ENCODE measurements at regions not wholly inside any gene's neighbourhood (a gene's known extent, or its start where the extent isn't known, plus 50 kb on each side); places are given as distances from the start of the nearest gene placed in this dataset.

GRCh38 chr12:105459760-105460330 lies 129.4 kb downstream of the C12orf75 start:
- Histone ChIP-seq H3K27ac (ENCODE audit: low read length) (no peak overlapping the region), H3K4me1 (ENCODE audit: control insufficient read depth in 1 of 2, insufficient read depth in 2 of 2, low read length in 2 of 2) (no peaks in the 10 kb centered on the region)

DNA sequence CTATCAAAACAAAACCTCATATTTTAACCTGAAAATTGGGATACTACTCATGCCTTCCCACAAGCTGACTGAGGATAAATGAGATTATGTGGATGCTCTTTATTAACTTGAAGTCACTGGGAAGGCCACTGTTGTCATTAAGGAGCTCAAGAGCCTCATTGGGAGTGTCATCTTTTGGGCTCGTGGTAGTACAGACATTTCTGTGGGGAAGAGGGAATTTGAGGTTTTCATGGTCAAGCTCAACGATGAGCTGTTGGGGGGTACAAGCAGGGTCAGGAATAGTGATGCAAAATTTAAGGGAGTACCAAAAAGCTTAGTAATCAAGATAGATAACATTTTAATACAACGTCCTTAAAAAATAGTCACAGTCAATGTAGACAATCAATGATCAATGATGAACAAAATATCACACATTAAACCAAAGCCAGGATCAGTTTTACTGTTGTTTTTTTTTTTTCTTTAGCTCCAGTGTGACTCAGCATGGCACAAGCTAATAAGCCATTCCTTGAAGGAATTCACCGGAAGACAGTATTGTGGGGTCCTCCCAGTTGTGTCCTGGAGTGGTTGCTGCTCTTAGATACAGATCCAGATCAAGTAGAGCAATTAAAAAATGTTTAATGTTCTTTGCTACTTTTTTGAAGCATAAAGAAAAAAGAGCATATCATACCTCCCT lies 130.9 kb downstream of the C12orf75 start:
- no peaks in the 10 kb centered on the region for H3K36me3 ChIP-seq (ENCODE audit: control insufficient read depth in 1 of 2, insufficient read depth in 2 of 2, low read length in 2 of 2)
- no peaks in the 10 kb centered on the region for H3K4me1 ChIP-seq (ENCODE audit: control insufficient read depth in 1 of 2, insufficient read depth in 2 of 2, low read length in 2 of 2)
- no peaks in the 10 kb centered on the region for H3K27me3 ChIP-seq (ENCODE audit: low read depth, low read length)
- no peak overlapping the region for H3K4me3 ChIP-seq (ENCODE audit: low read depth in 1 of 2, low read length in 2 of 2)
- H3K27ac ChIP-seq (ENCODE audit: low read length), result no peak overlapping the region
- peaks cover 0 to 7% of the 10 kb centered on the region in 2 donors for H3K9me3 ChIP-seq (ENCODE audit: control insufficient read depth in 1 of 2, low read length in 2 of 2)

More at GRCh38 chr12:105459760-105460330, 129.4 kb downstream of the C12orf75 start:
- Histone ChIP-seq H3K9me3 (ENCODE audit: control insufficient read depth in 1 of 2, low read length in 2 of 2) (peaks cover 0 to 7% of the 10 kb centered on the region in 2 donors), H3K27me3 (ENCODE audit: low read depth, low read length) (no peaks in the 10 kb centered on the region), H3K4me3 (ENCODE audit: low read depth in 1 of 2, low read length in 2 of 2) (no peak overlapping the region), H3K36me3 (ENCODE audit: control insufficient read depth in 1 of 2, insufficient read depth in 2 of 2, low read length in 2 of 2) (no peaks in the 10 kb centered on the region)

DNA sequence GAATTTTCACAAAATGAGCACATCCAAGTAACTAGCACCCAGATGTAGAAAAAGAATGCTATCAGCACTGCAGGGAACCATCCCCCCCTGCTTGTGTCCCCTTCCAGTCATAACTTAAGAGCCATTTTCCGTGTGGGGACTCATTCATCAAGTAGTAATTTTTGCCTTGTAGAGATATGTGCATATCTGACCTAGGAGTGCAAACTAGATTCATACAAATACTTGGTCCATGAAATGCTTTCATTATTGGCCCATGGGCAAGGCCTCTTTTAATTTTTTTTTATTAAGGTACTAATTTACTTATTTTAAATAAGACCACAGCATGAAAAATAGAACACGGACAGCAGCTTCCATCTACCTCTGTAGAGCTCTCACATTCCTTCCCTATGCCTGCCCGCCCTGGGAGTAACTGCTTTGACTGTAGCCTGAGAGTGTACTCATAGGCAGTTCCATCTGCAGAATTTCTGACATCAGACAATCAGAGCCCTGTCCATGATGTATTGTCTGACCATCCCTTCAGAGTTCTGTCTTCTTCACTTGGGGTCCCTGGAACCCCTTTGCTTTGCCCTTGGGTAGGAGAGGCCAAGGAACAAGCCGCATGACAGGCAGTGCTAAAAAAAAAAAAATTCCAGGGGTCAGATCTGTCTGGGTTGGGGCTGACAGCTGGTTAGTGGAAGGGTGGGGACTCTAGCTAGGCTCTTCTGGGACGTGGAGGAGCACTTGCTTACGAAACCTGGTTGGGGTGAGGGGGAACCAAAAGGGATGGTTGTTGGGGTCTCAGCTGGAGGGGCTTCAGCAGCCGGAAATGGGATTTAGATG lies 131.7 kb downstream of the C12orf75 start:
- Histone ChIP-seq H3K27ac (ENCODE audit: low read length) (no peak overlapping the region), H3K36me3 (ENCODE audit: control insufficient read depth in 1 of 2, insufficient read depth in 2 of 2, low read length in 2 of 2) (no peaks in the 10 kb centered on the region), H3K4me1 (ENCODE audit: control insufficient read depth in 1 of 2, insufficient read depth in 2 of 2, low read length in 2 of 2) (no peaks in the 10 kb centered on the region), H3K27me3 (ENCODE audit: low read depth, low read length) (no peaks in the 10 kb centered on the region), H3K4me3 (ENCODE audit: low read depth in 1 of 2, low read length in 2 of 2) (no peak overlapping the region), H3K9me3 (ENCODE audit: control insufficient read depth in 1 of 2, low read length in 2 of 2) (peaks cover 0 to 7% of the 10 kb centered on the region in 2 donors)

DNA sequence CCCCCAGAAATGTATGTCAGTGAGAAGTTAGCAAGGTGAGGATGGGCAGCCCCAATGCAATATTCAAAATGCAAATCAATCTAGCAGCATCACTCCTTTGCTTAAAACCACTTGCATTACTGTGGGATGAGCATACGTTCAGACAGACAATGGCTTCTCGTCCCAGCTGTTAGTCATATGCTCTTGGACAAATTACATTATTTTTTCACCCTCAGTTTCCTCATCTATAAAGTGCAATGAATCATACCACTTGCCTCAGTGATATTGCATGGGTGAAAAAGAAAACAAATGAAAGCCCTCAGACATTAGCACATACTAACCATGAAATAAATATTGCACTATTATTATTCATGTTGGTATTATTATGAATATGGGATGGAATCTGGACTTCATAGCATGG lies 132.3 kb downstream of the C12orf75 start:
- Histone ChIP-seq H3K27me3 (ENCODE audit: low read depth, low read length) (no peaks in the 10 kb centered on the region), H3K4me3 (ENCODE audit: low read depth in 1 of 2, low read length in 2 of 2) (no peak overlapping the region), H3K4me1 (ENCODE audit: control insufficient read depth in 1 of 2, insufficient read depth in 2 of 2, low read length in 2 of 2) (no peaks in the 10 kb centered on the region), H3K36me3 (ENCODE audit: control insufficient read depth in 1 of 2, insufficient read depth in 2 of 2, low read length in 2 of 2) (no peaks in the 10 kb centered on the region), H3K9me3 (ENCODE audit: control insufficient read depth in 1 of 2, low read length in 2 of 2) (peaks cover 0 to 7% of the 10 kb centered on the region in 2 donors), H3K27ac (ENCODE audit: low read length) (no peak overlapping the region)

DNA sequence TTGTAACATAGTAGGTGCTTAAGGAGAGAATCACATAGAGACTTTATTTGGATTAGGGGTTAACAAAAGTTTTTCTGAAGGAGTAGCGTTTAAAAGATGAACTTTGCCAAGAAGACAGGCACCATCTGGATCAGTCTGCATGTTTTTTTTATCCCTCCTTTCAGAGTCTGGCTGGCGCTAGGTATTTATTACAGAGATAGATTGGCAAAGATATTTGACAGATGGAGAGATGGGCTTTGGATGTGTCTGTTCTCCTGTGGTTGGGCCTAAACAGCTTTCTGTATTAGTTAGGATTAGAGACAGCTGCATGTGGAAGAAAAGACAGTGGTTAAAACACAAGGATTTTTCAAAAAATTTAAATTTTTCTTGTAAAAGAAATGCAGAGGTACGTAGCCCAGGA lies 133.9 kb downstream of the C12orf75 start:
- H3K27ac ChIP-seq (ENCODE audit: low read length), result no peak overlapping the region
- no peaks in the 10 kb centered on the region for H3K9me3 ChIP-seq (ENCODE audit: control insufficient read depth in 1 of 2, low read length in 2 of 2)
- H3K4me1 ChIP-seq (ENCODE audit: control insufficient read depth in 1 of 2, insufficient read depth in 2 of 2, low read length in 2 of 2), result no peaks in the 10 kb centered on the region
- no peak overlapping the region for H3K4me3 ChIP-seq (ENCODE audit: low read depth in 1 of 2, low read length in 2 of 2)
- no peaks in the 10 kb centered on the region for H3K27me3 ChIP-seq (ENCODE audit: low read depth, low read length)
- no peaks in the 10 kb centered on the region for H3K36me3 ChIP-seq (ENCODE audit: control insufficient read depth in 1 of 2, insufficient read depth in 2 of 2, low read length in 2 of 2)

DNA sequence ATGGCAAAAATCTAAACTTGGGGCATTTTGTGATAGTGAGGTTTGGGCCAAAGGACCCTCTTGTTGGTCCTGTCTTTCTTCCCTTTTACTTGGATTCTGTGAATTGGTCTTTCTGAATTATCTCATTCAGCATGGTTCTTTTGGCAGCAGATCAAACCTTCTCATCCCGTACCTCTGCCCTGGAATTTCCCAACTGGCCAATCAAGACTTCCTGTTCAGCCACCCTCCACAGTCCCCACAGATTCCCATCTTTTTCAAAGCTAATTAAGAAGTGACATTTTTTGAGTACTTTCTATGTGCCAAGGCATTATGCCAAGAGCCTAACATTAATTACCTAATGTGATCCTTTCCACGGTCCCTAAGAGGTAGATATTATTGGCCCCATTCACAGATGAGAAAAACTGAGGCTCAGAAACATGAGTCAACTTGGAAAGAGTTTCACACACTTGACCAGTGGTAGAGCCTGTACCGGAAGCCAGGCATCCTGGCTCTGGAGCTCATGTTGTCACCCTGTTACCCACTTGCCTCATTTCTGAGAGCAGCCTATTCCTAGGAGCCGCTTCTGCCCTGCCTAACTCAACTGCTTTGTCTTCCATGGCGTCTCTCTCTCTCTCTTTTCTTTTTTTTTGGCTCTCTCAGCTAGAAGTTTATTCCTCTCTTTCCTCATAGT lies 135.9 kb downstream of the C12orf75 start:
- Histone ChIP-seq H3K36me3 (ENCODE audit: control insufficient read depth in 1 of 2, insufficient read depth in 2 of 2, low read length in 2 of 2) (no peaks in the 10 kb centered on the region), H3K27me3 (ENCODE audit: low read depth, low read length) (no peaks in the 10 kb centered on the region), H3K4me1 (ENCODE audit: control insufficient read depth in 1 of 2, insufficient read depth in 2 of 2, low read length in 2 of 2) (no peaks in the 10 kb centered on the region), H3K4me3 (ENCODE audit: low read depth in 1 of 2, low read length in 2 of 2) (no peak overlapping the region), H3K9me3 (ENCODE audit: control insufficient read depth in 1 of 2, low read length in 2 of 2) (no peaks in the 10 kb centered on the region), H3K27ac (ENCODE audit: low read length) (no peak overlapping the region)

DNA sequence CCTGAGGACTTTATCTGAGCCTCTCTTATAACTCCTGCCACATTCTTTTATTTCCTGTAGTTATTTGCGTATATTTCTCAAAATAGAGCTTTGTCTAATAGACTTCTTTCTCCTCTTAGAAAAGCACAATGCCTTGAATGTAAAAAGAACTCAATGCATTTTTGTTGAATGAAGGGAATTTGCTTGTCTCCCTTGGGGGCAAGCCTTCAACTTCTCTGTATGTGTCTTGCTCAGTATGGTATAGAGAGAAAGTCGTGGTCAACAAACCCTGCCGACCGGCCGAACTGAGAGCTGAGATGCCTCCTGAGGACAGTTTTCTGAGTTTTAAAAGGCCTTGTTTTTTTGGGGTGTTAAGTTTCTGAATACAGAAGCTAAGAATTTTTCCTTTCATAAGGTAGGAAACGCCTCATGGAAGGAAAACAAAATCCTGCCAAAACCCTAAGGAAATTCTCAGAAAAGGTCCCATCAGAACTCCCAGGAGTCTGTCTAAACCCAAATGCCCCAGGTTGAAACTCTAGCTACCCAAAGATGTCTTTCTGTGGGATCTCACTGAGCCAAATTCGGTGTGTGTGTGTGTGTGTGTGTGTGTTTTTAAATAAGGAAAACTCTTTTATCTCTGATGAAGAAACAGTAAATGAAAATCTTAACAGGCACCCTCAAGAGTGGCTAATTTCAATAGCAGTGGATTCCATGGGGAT lies 136.6 kb downstream of the C12orf75 start:
- Histone ChIP-seq H3K27ac (ENCODE audit: low read length) (no peak overlapping the region), H3K4me3 (ENCODE audit: low read depth in 1 of 2, low read length in 2 of 2) (no peak overlapping the region), H3K27me3 (ENCODE audit: low read depth, low read length) (no peaks in the 10 kb centered on the region), H3K4me1 (ENCODE audit: control insufficient read depth in 1 of 2, insufficient read depth in 2 of 2, low read length in 2 of 2) (no peaks in the 10 kb centered on the region), H3K36me3 (ENCODE audit: control insufficient read depth in 1 of 2, insufficient read depth in 2 of 2, low read length in 2 of 2) (no peaks in the 10 kb centered on the region), H3K9me3 (ENCODE audit: control insufficient read depth in 1 of 2, low read length in 2 of 2) (no peaks in the 10 kb centered on the region)

DNA sequence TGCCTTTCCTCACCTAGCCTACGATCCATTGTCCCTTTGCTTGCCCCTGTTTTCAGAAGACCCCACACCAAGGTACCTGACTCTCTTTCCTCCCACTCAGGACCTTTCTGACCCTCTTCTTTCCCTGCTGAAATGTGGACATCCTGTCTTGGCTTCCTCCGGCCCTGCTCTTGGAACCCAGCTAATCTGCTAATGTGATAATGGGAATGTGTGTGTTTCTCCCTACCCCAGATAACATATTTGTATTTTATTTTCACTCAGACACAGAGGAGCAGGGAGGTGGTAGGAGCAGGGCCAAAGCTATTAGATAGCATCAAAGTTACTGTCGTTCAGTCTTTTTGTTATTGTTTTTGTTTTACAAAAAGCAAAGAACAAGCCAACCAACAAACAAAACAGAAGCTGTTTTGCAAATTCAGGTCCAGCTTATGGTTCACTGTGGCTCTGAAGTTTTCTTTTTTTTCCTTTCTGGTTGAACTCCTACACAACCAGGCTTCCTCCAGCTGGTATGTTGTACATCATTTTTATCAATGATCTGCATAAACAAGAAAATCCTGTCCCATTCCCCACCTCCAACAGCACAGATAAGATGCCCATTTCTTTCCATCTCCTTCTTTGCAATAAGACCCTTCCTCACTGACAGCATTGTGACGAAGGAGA lies 137.3 kb downstream of the C12orf75 start:
- no peak overlapping the region for H3K27ac ChIP-seq (ENCODE audit: low read length)

DNA sequence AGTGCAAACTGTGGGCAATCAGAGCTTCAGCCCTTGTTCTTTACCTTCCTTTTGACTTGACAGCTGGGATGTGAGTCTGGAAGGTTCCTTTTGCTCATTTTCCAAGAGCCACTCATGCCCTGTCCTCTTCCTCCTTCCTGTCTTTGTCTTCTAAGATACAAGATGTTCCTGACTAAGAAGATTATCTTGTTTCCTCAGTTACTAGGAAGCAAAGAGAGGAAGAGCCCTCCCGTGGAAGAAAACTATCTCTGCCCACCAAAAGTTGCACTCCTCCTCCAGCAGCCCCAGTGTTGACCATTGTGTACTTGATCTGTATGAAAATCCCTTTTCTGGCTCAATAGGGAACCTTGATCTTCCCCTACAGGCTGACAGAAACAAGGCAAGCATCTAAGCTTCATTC lies 138.0 kb downstream of the C12orf75 start:
- Histone ChIP-seq H3K27me3 (ENCODE audit: low read depth, low read length) (no peaks in the 10 kb centered on the region), H3K27ac (ENCODE audit: low read length) (no peak overlapping the region), H3K36me3 (ENCODE audit: control insufficient read depth in 1 of 2, insufficient read depth in 2 of 2, low read length in 2 of 2) (no peaks in the 10 kb centered on the region), H3K4me1 (ENCODE audit: control insufficient read depth in 1 of 2, insufficient read depth in 2 of 2, low read length in 2 of 2) (no peaks in the 10 kb centered on the region), H3K4me3 (ENCODE audit: low read depth in 1 of 2, low read length in 2 of 2) (no peak overlapping the region), H3K9me3 (ENCODE audit: control insufficient read depth in 1 of 2, low read length in 2 of 2) (no peaks in the 10 kb centered on the region)

More for the DNA sequence above, 137.3 kb downstream of the C12orf75 start:
- H3K36me3 ChIP-seq (ENCODE audit: control insufficient read depth in 1 of 2, insufficient read depth in 2 of 2, low read length in 2 of 2), result no peaks in the 10 kb centered on the region
- H3K4me1 ChIP-seq (ENCODE audit: control insufficient read depth in 1 of 2, insufficient read depth in 2 of 2, low read length in 2 of 2), result no peaks in the 10 kb centered on the region
- no peaks in the 10 kb centered on the region for H3K9me3 ChIP-seq (ENCODE audit: control insufficient read depth in 1 of 2, low read length in 2 of 2)
- no peak overlapping the region for H3K4me3 ChIP-seq (ENCODE audit: low read depth in 1 of 2, low read length in 2 of 2)
- no peaks in the 10 kb centered on the region for H3K27me3 ChIP-seq (ENCODE audit: low read depth, low read length)

GRCh38 chr12:105469211-105469610 lies 138.7 kb downstream of the C12orf75 start:
- Histone ChIP-seq H3K4me1 (ENCODE audit: control insufficient read depth in 1 of 2, insufficient read depth in 2 of 2, low read length in 2 of 2) (no peaks in the 10 kb centered on the region), H3K36me3 (ENCODE audit: control insufficient read depth in 1 of 2, insufficient read depth in 2 of 2, low read length in 2 of 2) (no peaks in the 10 kb centered on the region), H3K4me3 (ENCODE audit: low read depth in 1 of 2, low read length in 2 of 2) (no peak overlapping the region), H3K9me3 (ENCODE audit: control insufficient read depth in 1 of 2, low read length in 2 of 2) (no peaks in the 10 kb centered on the region), H3K27ac (ENCODE audit: low read length) (no peak overlapping the region), H3K27me3 (ENCODE audit: low read depth, low read length) (no peaks in the 10 kb centered on the region)
